ENCODE measurements at regions not wholly inside any gene's neighbourhood (a gene's known extent, or its start where the extent isn't known, plus 50 kb on each side); places are given as distances from the start of the nearest gene placed in this dataset.
A peak's percentile ranks its signal among the peaks of the same experiment; 100 is the strongest.

GRCh38 chr5:57417320-57417719 lies 65.3 kb downstream of the ACTBL2 start:
- DNase-seq (ENCODE audit: low read depth, low spot score) = no peak
- Mint-ChIP-seq H3K9me3 (no peaks in the 10 kb centered on the region), H3K27me3 (ENCODE audit: low read depth) (no peaks in the 10 kb centered on the region), H3K27ac (ENCODE audit: unreplicated experiment) (no peak overlapping the region), H3K4me3 (no peak overlapping the region), H3K4me1 (peaks cover 6% of the 10 kb centered on the region), H3K36me3 (ENCODE audit: low read depth) (no peaks in the 10 kb centered on the region)
- no peak for TF ChIP-seq CTCF (conservative IDR thresholded peaks at IDR 0.05)

DNA sequence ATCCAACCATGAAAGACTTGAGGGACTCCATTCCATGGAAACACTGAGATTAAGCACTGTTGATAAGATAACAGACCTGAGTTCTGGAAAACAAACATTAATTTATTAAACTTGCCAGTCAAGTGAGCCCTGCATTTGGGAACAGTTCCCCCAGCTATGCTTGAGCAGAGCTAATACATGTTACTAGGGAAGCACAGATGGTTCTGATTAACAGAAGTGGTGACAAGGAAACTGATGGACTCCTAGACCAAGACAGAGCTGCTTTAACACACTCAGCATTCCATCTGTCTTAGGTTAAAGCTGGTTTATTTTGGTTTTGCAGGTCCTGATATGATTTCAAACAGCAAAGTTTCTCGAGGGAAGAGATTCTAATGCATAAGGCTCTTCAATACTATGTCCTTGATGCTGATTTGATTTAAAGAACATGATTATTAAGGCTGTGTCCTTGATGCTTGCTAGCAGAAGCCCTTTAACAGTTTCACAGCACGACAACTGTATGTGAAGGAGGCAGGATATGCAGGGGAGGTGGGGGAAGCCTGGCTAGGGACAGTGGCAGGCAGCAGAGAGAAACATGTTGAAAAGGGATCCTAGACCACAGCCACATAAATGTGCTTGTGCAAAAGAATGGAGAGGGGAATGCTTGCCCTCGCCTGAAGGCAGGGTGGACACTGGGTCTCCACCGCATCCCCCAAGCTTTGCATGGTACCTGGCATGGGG lies 66.2 kb downstream of the ACTBL2 start:
- Mint-ChIP-seq H3K36me3 (ENCODE audit: low read depth) (no peaks in the 10 kb centered on the region), H3K4me3 (no peak overlapping the region), H3K27ac (ENCODE audit: unreplicated experiment) (peak overlapping the region; percentile 64), H3K9me3 (no peaks in the 10 kb centered on the region), H3K27me3 (ENCODE audit: low read depth) (no peaks in the 10 kb centered on the region), H3K4me1 (peaks cover 6% of the 10 kb centered on the region)
- no peak for TF ChIP-seq CTCF (conservative IDR thresholded peaks at IDR 0.05)
- DNase-seq (ENCODE audit: low read depth, low spot score) = no peak

GRCh38 chr5:57414857-57415256 lies 67.8 kb downstream of the ACTBL2 start:
- H3K4me3 Mint-ChIP-seq = no peak overlapping the region
- peaks cover 6% of the 10 kb centered on the region for H3K4me1 Mint-ChIP-seq
- no peaks in the 10 kb centered on the region for H3K36me3 Mint-ChIP-seq (ENCODE audit: low read depth)
- no peaks in the 10 kb centered on the region for H3K9me3 Mint-ChIP-seq
- DNase-seq (ENCODE audit: low read depth, low spot score) = no peak
- TF ChIP-seq CTCF (conservative IDR thresholded peaks at IDR 0.05) = no peak
- no peak overlapping the region for H3K27ac Mint-ChIP-seq (ENCODE audit: unreplicated experiment)
- H3K27me3 Mint-ChIP-seq (ENCODE audit: low read depth) = no peaks in the 10 kb centered on the region

GRCh38 chr5:57414191-57414590 lies 68.4 kb downstream of the ACTBL2 start:
- Mint-ChIP-seq H3K4me3 (no peak overlapping the region), H3K27me3 (ENCODE audit: low read depth) (no peaks in the 10 kb centered on the region), H3K9me3 (no peaks in the 10 kb centered on the region), H3K27ac (ENCODE audit: unreplicated experiment) (no peak overlapping the region), H3K36me3 (ENCODE audit: low read depth) (no peaks in the 10 kb centered on the region), H3K4me1 (peaks cover 6% of the 10 kb centered on the region)
- DNase-seq (ENCODE audit: low read depth, low spot score) = no peak
- no peak for TF ChIP-seq CTCF (conservative IDR thresholded peaks at IDR 0.05)

GRCh38 chr5:57413145-57413544 lies 69.5 kb downstream of the ACTBL2 start:
- no peak overlapping the region for H3K27ac Mint-ChIP-seq (ENCODE audit: unreplicated experiment)
- H3K36me3 Mint-ChIP-seq (ENCODE audit: low read depth) = no peaks in the 10 kb centered on the region
- peaks cover 6% of the 10 kb centered on the region for H3K4me1 Mint-ChIP-seq
- TF ChIP-seq CTCF (conservative IDR thresholded peaks at IDR 0.05) = no peak
- no peaks in the 10 kb centered on the region for H3K9me3 Mint-ChIP-seq
- no peak for DNase-seq (ENCODE audit: low read depth, low spot score)
- H3K27me3 Mint-ChIP-seq (ENCODE audit: low read depth) = no peaks in the 10 kb centered on the region
- H3K4me3 Mint-ChIP-seq = no peak overlapping the region

Data from neural crest cell (in vitro differentiated cells).